Neural progenitor cell (in vitro differentiated cells): ENCODE measurements at regions not wholly inside any gene's neighbourhood (a gene's known extent, or its start where the extent isn't known, plus 50 kb on each side); places are given as distances from the start of the nearest gene placed in this dataset.

Source experiments
- EZH2phosphoT487 ChIP-seq: fragments of 200-600 bp; sonication (generic); IDR thresholded peaks from 2 replicates; pipeline ENCODE4 v1.6.1; 2017; ENCODE audit warnings: antibody characterized with exemption
- TF ChIP-seq, protein P1 (sequence below): fragments of 200-600 bp; sonication (generic); IDR thresholded peaks from 2 replicates; pipeline ENCODE4 v1.5.1; 2017; ENCODE audit warnings: antibody characterized with exemption, mild to moderate bottlenecking

DNA sequence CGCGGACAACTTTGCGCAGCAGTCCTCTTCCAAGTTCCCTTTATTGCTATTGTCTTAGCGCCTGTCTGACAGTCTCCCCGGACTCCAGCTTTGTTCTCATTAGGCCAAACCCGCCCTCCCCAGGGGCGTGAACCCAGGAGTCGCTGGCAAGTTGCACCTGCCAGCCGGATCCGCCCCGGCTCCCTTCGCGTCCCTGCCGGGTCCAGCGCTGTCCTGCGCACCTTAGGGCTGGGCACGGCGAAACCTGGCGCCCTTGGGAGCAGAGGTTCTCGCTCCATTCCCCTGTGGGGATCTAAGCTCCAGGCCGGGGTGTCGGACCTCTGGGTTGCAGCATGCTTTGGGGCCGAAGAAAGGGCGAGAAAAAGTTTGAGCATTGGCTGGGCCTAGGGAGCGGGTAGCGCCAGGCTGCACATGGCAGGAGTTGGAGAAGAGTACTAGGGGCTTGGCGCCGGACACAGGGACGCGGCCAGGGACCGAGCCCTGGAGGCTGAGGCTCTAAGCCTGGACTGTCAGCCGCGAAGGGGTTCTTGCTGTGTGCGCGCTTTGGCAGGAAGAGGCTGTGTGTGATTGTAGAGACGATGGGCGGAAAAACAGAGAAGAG lies 335.1 kb upstream of the THRB start:
- no peak for TF ChIP-seq EZH2phosphoT487
- TF ChIP-seq, protein P1, sequence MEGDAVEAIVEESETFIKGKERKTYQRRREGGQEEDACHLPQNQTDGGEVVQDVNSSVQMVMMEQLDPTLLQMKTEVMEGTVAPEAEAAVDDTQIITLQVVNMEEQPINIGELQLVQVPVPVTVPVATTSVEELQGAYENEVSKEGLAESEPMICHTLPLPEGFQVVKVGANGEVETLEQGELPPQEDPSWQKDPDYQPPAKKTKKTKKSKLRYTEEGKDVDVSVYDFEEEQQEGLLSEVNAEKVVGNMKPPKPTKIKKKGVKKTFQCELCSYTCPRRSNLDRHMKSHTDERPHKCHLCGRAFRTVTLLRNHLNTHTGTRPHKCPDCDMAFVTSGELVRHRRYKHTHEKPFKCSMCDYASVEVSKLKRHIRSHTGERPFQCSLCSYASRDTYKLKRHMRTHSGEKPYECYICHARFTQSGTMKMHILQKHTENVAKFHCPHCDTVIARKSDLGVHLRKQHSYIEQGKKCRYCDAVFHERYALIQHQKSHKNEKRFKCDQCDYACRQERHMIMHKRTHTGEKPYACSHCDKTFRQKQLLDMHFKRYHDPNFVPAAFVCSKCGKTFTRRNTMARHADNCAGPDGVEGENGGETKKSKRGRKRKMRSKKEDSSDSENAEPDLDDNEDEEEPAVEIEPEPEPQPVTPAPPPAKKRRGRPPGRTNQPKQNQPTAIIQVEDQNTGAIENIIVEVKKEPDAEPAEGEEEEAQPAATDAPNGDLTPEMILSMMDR: no peak
